ENCODE measurements at regions not wholly inside any gene's neighbourhood (a gene's known extent, or its start where the extent isn't known, plus 50 kb on each side); places are given as distances from the start of the nearest gene placed in this dataset.

DNA sequence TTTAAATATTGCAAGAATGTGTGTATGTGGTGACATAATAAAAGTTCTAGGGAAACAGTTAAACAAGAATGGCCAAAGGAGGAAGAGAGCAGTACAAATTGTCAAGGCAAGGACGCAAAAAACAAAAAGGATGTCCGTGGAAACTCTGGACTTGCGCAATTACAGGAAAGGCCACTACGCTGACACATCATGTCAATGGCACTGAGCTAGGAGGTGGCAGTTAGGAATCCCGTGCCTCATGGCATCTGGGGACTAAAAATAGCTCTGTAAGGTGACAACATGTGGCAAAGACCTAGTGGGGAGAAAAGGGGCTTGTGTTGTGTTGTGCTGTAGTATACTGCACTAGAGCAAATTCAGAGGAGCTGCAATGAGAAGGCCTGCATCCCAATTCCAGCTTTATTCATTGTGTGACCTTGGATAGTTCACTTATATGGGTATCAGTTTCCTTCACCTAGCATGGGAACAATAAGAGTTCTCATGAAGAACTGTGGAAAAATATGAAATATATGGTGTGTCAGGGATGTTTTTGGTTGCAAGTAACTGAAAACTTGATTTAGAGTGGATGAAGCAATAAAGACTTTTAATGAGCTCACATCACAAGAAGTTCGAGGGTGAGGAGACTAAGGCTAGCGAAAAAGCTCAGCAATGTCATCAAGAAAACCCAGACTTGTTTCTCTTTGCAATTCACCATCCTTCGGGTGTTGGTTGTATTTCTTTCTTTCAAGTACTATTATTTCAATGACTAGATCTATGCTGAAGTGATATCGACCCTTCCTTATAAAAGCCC, 124.1 kb upstream of the STC2 start:
- intact Hi-C loops (cut with DNase I; ENCODE audit: low total_unique reads): no loop called here
- Histone ChIP-seq H3K27me3 (no peaks in the 10 kb centered on the region), H3K9me3 (no peaks in the 10 kb centered on the region), H3K27ac (no peak overlapping the region), H3K36me3 (ENCODE audit: low read depth, missing control alignments) (no peaks in the 10 kb centered on the region), H3K4me3 (no peak overlapping the region), H3K4me1 (no peaks in the 10 kb centered on the region)
- 83% methylated on average over 9 of the region's 9 CpGs for WGBS, 2 donors
- DNase-seq: no peak
- no peak for TF ChIP-seq POLR2A (IDR thresholded peaks at IDR 0.05)
- TF ChIP-seq, protein P1, sequence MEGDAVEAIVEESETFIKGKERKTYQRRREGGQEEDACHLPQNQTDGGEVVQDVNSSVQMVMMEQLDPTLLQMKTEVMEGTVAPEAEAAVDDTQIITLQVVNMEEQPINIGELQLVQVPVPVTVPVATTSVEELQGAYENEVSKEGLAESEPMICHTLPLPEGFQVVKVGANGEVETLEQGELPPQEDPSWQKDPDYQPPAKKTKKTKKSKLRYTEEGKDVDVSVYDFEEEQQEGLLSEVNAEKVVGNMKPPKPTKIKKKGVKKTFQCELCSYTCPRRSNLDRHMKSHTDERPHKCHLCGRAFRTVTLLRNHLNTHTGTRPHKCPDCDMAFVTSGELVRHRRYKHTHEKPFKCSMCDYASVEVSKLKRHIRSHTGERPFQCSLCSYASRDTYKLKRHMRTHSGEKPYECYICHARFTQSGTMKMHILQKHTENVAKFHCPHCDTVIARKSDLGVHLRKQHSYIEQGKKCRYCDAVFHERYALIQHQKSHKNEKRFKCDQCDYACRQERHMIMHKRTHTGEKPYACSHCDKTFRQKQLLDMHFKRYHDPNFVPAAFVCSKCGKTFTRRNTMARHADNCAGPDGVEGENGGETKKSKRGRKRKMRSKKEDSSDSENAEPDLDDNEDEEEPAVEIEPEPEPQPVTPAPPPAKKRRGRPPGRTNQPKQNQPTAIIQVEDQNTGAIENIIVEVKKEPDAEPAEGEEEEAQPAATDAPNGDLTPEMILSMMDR (IDR thresholded peaks at IDR 0.05): no peak

DNA sequence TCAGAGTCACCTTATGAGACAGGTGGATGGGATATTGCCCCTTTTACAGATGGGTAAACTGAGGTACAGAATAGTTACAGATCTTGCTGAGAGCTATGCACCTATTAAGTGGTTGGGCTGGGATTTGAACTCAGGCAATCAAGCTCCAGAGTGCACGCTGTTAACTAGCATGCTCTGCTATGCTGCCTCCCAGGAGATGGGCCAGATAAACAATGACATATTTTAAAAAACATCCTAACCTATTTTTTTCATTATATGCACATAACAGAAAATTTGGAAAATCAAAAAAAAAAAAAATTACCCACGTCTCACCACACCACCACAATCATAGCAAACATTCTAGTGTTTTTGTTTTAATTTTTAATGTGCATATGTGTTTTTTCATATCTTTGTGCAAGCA, 123.4 kb upstream of the STC2 start:
- 89 to 94% methylated on average over 2 of the region's 2 CpGs for WGBS, 2 donors
- intact Hi-C loops (cut with DNase I; ENCODE audit: low total_unique reads): no loop called here
- no peak overlapping the region for H3K27ac ChIP-seq

DNA sequence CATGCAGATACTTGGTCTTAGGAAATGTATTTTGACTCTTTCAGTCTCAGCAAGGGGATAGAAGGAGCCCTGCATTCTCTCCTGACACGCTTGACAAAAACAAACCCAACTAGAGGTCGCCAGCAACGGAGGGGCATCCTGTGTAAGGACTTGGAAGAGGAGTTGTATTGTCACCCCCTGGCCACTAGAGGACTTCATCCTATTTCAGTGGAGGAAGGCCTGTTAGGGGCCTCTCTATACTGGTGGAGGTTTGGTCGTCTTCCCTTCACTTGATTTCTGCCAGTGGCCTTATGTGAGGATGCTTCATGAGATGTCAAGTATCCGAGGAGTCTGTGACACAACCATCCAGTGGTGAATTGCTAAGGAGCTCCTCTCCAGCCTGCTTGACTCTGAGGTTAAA, 122.8 kb upstream of the STC2 start:
- intact Hi-C loops (cut with DNase I; ENCODE audit: low total_unique reads): no loop called here
- no peak overlapping the region for H3K4me3 ChIP-seq
- TF ChIP-seq POLR2A (IDR thresholded peaks at IDR 0.05): no peak
- TF ChIP-seq, protein P1 (IDR thresholded peaks at IDR 0.05): peak; percentile 38 to 52 (median 39)
- no peak overlapping the region for H3K27ac ChIP-seq
- DNase-seq: peak; percentile 49
- no peaks in the 10 kb centered on the region for H3K27me3 ChIP-seq
- WGBS, 2 donors: 72 to 76% methylated on average over 5 of the region's 5 CpGs
- H3K9me3 ChIP-seq: no peaks in the 10 kb centered on the region
- H3K36me3 ChIP-seq (ENCODE audit: low read depth, missing control alignments): no peaks in the 10 kb centered on the region
- H3K4me1 ChIP-seq: no peaks in the 10 kb centered on the region

More for the DNA sequence above, 123.4 kb upstream of the STC2 start:
- H3K4me3 ChIP-seq: no peak overlapping the region
- no peaks in the 10 kb centered on the region for H3K27me3 ChIP-seq
- TF ChIP-seq POLR2A (IDR thresholded peaks at IDR 0.05): no peak
- TF ChIP-seq, protein P1 (IDR thresholded peaks at IDR 0.05): no peak
- no peaks in the 10 kb centered on the region for H3K36me3 ChIP-seq (ENCODE audit: low read depth, missing control alignments)
- no peak for DNase-seq
- H3K4me1 ChIP-seq: no peaks in the 10 kb centered on the region
- no peaks in the 10 kb centered on the region for H3K9me3 ChIP-seq

DNA sequence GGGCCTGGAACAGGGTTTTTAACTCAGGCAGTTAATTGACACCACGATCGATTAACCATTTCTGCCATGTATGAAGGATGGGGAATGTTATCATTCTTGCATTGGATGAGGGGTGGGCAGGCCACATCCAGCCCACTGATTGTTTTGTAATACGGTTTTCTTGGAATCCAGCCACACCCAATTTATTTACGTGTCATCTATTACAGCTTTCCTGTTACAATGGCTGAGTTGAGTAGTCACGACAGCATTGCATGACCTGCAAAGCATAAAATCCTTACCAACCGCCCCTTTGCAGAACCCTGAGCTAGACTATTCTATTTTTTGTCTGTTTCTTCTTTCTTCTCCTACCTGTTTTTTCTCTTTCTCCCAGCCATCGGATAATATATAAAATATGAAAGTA, 122.0 kb upstream of the STC2 start:
- WGBS, 2 donors: 87 to 92% methylated on average over 7 of the region's 7 CpGs
- H3K4me3 ChIP-seq: no peak overlapping the region
- no peak overlapping the region for H3K27ac ChIP-seq
- no peaks in the 10 kb centered on the region for H3K36me3 ChIP-seq (ENCODE audit: low read depth, missing control alignments)
- TF ChIP-seq, protein P1 (IDR thresholded peaks at IDR 0.05): no peak
- TF ChIP-seq POLR2A (IDR thresholded peaks at IDR 0.05): no peak
- intact Hi-C loops (cut with DNase I; ENCODE audit: low total_unique reads): no loop called here
- no peaks in the 10 kb centered on the region for H3K27me3 ChIP-seq
- no peaks in the 10 kb centered on the region for H3K9me3 ChIP-seq
- DNase-seq: no peak
- no peaks in the 10 kb centered on the region for H3K4me1 ChIP-seq

DNA sequence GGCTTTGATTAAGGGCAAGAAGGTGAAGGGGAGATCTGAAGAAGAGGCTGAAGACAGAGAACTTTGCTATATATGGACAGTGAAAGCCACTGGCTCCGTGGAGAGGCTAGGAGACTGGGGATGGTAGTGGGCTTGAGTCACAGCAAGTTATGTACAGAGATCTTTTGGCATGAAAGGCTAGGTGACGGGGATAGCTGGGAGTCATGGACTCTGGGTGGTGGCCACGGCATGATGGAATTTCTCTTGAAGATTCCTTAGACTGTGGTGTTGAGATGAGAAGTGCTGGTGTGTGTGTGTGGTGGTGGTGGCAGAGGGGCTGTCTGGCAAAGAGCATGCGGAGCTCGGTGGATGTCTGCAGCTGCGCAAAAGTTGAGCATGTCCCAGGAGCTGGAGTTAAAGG, 120.6 kb upstream of the STC2 start:
- Histone ChIP-seq H3K4me3 (no peak overlapping the region), H3K36me3 (ENCODE audit: low read depth, missing control alignments) (no peaks in the 10 kb centered on the region), H3K9me3 (no peaks in the 10 kb centered on the region), H3K27me3 (no peaks in the 10 kb centered on the region), H3K4me1 (no peaks in the 10 kb centered on the region), H3K27ac (no peak overlapping the region)
- intact Hi-C loops (cut with DNase I; ENCODE audit: low total_unique reads): no loop called here
- no peak for DNase-seq
- 97 to 99% methylated on average over 6 of the region's 6 CpGs for WGBS, 2 donors
- TF ChIP-seq, protein P1 (IDR thresholded peaks at IDR 0.05): no peak
